Astrocyte of the cerebellum (primary cell): ENCODE measurements at regions not wholly inside any gene's neighbourhood (a gene's known extent, or its start where the extent isn't known, plus 50 kb on each side); places are given as distances from the start of the nearest gene placed in this dataset.

Experiments
- DNase-seq: peaks from one replicate; pipeline ENCODE4 v3.0.0-alpha.2; 2011; ENCODE audit warnings: low read depth
- H3K4me3 ChIP-seq: 2 replicates; pipeline ENCODE4 v1.5.1; 2011; ENCODE audit warnings: mild to moderate bottlenecking, low read depth, low read length, moderate library complexity
- in situ Hi-C: cut with HindIII; loops from 2 replicates; pipeline ENCODE4 v1.10.0; 2017; ENCODE audit warnings: low sequenced_read_pairs
- TF ChIP-seq, protein P1 (sequence below): IDR thresholded peaks from 2 replicates; pipeline ENCODE4 v1.5.1; 2012; ENCODE audit warnings: low read length, low read depth, moderate library complexity, mild to moderate bottlenecking; ENCODE audit errors: missing control alignments

DNA sequence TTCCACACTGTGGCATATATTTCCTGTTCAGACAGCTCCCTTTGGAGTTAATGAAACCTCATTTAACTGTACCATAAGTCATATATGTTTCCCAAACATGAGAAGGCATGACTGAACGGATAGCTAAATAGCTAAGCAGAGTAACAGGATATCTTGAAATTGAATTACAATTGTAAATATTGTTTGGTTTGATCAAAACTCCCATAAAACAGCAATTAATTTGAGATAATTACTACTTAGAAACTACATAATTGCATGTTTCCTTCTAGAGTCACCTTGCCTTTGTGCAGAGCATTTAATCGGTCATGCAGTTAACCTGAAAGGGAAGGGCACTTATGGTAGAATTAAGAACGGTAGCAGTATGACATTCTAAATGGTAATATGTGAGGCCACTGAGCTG, 179.0 kb upstream of the MAP3K7 start:
- in situ Hi-C loops = no loop called here
- no peak for DNase-seq
- no peak overlapping the region for H3K4me3 ChIP-seq
- TF ChIP-seq, protein P1, sequence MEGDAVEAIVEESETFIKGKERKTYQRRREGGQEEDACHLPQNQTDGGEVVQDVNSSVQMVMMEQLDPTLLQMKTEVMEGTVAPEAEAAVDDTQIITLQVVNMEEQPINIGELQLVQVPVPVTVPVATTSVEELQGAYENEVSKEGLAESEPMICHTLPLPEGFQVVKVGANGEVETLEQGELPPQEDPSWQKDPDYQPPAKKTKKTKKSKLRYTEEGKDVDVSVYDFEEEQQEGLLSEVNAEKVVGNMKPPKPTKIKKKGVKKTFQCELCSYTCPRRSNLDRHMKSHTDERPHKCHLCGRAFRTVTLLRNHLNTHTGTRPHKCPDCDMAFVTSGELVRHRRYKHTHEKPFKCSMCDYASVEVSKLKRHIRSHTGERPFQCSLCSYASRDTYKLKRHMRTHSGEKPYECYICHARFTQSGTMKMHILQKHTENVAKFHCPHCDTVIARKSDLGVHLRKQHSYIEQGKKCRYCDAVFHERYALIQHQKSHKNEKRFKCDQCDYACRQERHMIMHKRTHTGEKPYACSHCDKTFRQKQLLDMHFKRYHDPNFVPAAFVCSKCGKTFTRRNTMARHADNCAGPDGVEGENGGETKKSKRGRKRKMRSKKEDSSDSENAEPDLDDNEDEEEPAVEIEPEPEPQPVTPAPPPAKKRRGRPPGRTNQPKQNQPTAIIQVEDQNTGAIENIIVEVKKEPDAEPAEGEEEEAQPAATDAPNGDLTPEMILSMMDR = no peak

DNA sequence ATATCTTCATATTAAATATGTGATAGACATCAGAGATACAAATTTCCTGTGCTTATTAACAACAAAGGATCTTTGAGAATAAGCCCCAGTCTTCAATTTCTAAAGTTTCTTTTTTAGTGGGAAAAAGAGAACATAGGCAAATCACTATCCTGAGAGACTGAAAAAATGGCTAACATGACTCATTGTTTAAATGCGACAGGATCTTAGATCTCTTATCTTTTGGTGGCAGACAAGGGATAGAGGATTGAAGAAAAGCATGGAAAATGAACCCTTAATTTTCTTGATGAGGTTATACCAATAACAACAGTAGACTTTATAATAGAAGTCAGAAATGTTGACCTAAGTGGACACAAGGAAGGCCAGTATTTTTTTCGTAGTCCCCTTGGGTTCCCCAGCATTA, 178.6 kb upstream of the MAP3K7 start:
- in situ Hi-C loops = no loop called here
- TF ChIP-seq, protein P1 = no peak
- no peak overlapping the region for H3K4me3 ChIP-seq
- no peak for DNase-seq

DNA sequence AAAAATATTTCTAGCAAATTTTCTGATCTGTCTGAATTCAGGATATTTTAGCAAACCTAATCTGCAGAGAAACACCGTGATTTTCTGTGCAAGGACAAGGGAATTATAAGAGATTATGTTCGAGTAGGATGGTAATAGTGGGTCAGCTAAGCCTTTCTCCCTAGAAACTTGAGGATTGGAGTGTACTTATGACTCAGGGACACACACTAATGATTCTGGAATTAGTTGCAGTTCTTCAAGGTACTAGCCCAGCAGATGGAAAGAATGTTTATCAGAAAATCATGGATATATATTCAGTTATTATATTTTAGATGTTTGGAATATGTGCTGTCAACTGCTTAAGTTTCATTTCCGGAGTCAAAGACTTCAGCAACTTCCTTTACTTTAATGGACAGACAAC, 177.1 kb upstream of the MAP3K7 start:
- in situ Hi-C loops = no loop called here
- no peak overlapping the region for H3K4me3 ChIP-seq
- no peak for DNase-seq
- TF ChIP-seq, protein P1 = no peak

- TF ChIP-seq, protein P1 = no peak
- H3K4me3 ChIP-seq = no peak overlapping the region
- in situ Hi-C loops = no loop called here
- DNase-seq = no peak
Measured at GRCh38 chr6:90759664-90760063, 172.8 kb upstream of the MAP3K7 start.

DNA sequence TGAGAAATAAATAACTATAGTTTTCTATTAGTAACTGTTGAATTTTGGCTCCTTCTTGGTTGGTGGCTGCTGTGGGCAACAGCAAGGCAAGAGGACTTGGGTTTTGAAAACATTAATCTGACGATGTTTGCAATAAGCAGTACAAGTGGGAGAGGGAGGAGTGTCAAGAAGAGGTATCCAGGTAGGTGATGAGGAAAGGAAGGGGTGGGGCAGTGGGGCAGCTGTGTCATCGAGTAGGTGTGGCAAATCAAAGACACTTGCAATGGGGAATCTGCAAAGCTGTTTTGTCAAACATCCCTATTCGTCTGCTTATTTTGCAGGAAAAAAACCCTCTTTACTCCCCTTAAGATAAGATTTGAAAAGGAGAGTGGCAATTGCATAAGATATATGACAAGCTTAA, 171.9 kb upstream of the MAP3K7 start:
- in situ Hi-C loops = no loop called here
- DNase-seq = no peak
- H3K4me3 ChIP-seq = no peak overlapping the region
- TF ChIP-seq, protein P1 = no peak

DNA sequence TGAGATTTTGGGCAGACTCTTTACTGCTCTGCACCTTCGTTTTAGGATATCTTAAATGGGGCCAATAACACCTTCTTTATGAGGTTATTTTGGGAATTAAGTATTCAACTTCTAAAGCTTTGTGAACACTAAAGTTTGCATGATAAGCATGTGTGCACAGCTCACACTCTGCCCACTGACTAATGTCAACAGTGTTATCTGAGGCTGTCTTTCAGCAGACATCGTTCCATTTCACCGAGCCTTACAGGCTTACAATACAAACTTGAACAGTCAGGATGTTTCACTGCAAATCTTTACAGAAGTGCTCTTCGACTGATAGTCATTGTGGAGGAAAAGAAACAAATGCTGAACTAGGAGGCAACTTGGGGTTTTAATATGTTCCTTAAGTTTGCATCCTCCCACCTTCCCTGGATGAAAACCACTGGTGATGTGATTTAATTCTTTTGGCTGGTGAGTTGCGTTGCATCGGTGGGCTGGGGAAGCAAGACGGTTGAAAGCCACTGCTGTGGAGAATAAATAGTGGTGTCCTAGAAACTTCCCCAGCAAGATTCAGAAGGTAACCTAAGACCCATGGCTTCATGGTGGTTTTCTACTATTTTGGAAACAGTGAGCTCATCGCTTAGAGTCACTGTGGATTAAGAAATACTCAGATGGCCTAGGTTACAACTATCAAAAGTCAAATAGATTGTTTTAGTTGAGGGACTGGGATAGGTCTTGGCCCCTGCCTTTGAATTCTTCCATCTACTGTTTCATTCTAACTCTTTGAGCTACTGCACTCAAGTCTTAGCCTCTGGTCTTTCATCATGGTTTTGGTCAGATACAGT, 167.2 kb upstream of the MAP3K7 start:
- in situ Hi-C loops = no loop called here
- TF ChIP-seq, protein P1 = no peak
- H3K4me3 ChIP-seq = no peak overlapping the region
- no peak for DNase-seq
